ENCODE measurements at regions not wholly inside any gene's neighbourhood (a gene's known extent, or its start where the extent isn't known, plus 50 kb on each side); places are given as distances from the start of the nearest gene placed in this dataset.
A peak's percentile ranks its signal among the peaks of the same experiment; 100 is the strongest.

DNA sequence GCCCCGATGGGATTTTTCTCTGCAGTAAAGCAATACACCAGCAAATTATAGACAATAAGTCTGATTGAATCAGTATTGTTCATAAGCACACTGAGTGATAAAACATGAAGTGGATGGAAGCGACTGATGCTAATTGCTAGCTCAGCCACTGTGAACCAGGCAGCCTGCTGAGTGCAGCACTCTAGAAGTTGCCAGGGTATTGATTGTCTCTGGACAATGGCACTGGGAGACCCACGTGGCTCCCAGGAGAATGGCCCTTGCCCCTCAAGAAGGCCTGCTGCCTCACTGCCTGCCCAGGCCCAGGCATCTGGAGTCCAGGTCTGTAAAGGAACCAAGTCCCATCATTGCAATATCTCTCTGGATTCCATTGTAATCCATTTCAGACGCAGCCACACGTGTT, 80.4 kb upstream of the TCERG1L start:
- Histone ChIP-seq H3K27me3 (no peaks in the 10 kb centered on the region), H3K36me3 (ENCODE audit: low read depth, missing control alignments) (no peaks in the 10 kb centered on the region), H3K4me1 (no peaks in the 10 kb centered on the region), H3K4me3 (no peak overlapping the region), H3K27ac (no peak overlapping the region), H3K9me3 (no peaks in the 10 kb centered on the region)
- 81 to 89% methylated on average over 5 of the region's 5 CpGs for WGBS, 2 donors
- DNase-seq, result no peak
- TF ChIP-seq, protein P1, sequence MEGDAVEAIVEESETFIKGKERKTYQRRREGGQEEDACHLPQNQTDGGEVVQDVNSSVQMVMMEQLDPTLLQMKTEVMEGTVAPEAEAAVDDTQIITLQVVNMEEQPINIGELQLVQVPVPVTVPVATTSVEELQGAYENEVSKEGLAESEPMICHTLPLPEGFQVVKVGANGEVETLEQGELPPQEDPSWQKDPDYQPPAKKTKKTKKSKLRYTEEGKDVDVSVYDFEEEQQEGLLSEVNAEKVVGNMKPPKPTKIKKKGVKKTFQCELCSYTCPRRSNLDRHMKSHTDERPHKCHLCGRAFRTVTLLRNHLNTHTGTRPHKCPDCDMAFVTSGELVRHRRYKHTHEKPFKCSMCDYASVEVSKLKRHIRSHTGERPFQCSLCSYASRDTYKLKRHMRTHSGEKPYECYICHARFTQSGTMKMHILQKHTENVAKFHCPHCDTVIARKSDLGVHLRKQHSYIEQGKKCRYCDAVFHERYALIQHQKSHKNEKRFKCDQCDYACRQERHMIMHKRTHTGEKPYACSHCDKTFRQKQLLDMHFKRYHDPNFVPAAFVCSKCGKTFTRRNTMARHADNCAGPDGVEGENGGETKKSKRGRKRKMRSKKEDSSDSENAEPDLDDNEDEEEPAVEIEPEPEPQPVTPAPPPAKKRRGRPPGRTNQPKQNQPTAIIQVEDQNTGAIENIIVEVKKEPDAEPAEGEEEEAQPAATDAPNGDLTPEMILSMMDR (IDR thresholded peaks at IDR 0.05), result no peak
- intact Hi-C loops (cut with DNase I; ENCODE audit: low total_unique reads), result no loop called here

DNA sequence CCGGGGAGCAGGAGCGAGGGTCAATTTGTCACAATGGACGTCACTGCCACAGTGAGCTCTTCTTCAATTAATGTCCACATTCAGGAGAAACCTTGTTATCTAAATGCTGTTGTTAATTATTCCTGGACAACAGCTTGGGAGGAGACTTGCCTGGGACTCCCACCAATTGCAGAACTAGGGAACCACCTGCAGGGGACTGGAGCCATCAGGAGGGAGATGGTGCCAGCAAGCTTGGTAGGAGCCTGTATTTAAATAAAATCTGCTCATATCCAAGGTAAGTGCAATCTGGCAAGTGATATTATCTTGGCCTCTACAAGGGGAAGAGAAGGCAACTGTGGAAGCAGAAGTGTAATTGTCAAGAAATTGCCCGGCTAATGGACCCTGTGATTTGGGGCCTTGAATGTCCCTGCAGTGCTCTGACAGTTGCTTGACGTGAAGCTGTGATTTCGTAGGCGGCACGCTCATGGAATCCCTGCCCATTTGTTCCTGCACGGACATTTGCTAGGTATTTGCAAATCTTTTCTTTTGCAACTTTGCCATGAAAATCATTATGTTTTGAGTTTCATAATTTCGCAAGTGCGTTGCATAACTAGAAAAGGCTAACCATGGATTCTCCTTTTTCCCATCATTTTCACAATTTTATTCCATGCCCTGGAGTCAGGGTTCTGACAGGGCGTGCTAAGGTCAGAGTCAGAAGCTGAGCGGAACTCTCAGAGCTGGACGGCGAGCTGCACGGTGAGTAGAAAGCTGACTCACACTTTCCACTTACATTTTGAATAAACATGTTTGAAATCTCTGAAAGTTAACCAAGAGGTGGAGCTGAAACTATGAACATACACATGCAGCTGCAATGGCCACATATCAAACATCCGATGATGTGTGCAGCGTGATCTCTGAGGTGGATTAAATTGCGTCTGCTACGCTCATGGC, 84.9 kb upstream of the TCERG1L start:
- H3K36me3 ChIP-seq (ENCODE audit: low read depth, missing control alignments), result no peaks in the 10 kb centered on the region
- intact Hi-C loops (cut with DNase I; ENCODE audit: low total_unique reads), result no loop called here
- no peak overlapping the region for H3K27ac ChIP-seq
- DNase-seq, result no peak
- TF ChIP-seq, protein P1 (IDR thresholded peaks at IDR 0.05), result peak in 1 of 3 experiments; percentile 19
- TF ChIP-seq POLR2A (IDR thresholded peaks at IDR 0.05), result no peak
- H3K27me3 ChIP-seq, result no peaks in the 10 kb centered on the region
- no peaks in the 10 kb centered on the region for H3K9me3 ChIP-seq
- H3K4me1 ChIP-seq, result no peaks in the 10 kb centered on the region
- WGBS, 2 donors, result 57 to 75% methylated on average over 20 of the region's 20 CpGs
- H3K4me3 ChIP-seq, result no peak overlapping the region

DNA sequence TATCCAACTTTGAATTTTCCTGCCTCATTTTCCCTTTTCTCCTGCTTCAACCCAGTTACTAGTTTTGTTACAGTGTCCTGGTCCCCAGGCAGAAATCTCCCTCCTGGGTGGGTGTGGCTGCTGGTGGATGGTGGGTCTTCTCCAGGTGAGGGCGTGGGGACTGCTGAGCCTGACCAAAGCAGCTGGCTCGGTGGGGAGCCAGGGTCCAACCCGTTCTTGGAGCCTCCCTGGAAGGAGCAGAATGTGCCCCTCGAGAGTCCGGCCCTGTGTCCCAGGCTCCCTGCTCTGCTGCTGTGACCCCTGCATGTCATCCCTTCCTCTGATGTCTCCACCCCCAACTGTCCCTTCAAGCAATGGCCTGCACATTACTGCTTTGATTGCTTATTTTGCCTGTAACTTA, 86.6 kb upstream of the TCERG1L start:
- no peak for TF ChIP-seq POLR2A (IDR thresholded peaks at IDR 0.05)
- TF ChIP-seq, protein P1 (IDR thresholded peaks at IDR 0.05), result no peak
- H3K27ac ChIP-seq, result no peak overlapping the region
- DNase-seq, result no peak
- no peaks in the 10 kb centered on the region for H3K36me3 ChIP-seq (ENCODE audit: low read depth, missing control alignments)
- H3K4me3 ChIP-seq, result no peak overlapping the region
- H3K27me3 ChIP-seq, result no peaks in the 10 kb centered on the region
- WGBS, 2 donors, result 86 to 90% methylated on average over 5 of the region's 5 CpGs
- intact Hi-C loops (cut with DNase I; ENCODE audit: low total_unique reads), result no loop called here
- no peaks in the 10 kb centered on the region for H3K4me1 ChIP-seq
- no peaks in the 10 kb centered on the region for H3K9me3 ChIP-seq

DNA sequence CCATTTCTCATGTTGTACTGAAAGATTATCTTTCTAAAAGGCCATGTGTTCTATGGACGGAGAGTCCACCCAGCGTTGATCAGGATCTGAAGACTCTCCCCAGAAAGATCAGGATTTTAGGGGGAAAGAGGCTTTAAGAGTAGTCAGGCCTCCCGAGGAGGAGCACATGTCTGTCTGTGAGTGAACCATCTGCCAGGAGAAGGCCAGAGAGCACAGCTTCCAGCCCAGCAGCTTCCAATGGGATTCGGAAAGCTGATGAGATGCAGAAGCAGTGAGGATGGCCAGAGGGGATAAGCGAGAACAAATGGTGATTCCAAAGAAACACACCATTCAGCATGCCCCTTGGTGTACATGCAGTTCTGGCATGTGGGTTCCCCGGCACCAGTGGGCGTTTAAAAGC, 88.5 kb upstream of the TCERG1L start:
- H3K9me3 ChIP-seq, result no peaks in the 10 kb centered on the region
- no peak overlapping the region for H3K4me3 ChIP-seq
- no peaks in the 10 kb centered on the region for H3K36me3 ChIP-seq (ENCODE audit: low read depth, missing control alignments)
- TF ChIP-seq, protein P1 (IDR thresholded peaks at IDR 0.05), result no peak
- TF ChIP-seq POLR2A (IDR thresholded peaks at IDR 0.05), result no peak
- no peaks in the 10 kb centered on the region for H3K4me1 ChIP-seq
- H3K27me3 ChIP-seq, result no peaks in the 10 kb centered on the region
- no peak for DNase-seq
- intact Hi-C loops (cut with DNase I; ENCODE audit: low total_unique reads), result no loop called here
- 51 to 81% methylated on average over 7 of the region's 7 CpGs for WGBS, 2 donors
- H3K27ac ChIP-seq, result no peak overlapping the region

DNA sequence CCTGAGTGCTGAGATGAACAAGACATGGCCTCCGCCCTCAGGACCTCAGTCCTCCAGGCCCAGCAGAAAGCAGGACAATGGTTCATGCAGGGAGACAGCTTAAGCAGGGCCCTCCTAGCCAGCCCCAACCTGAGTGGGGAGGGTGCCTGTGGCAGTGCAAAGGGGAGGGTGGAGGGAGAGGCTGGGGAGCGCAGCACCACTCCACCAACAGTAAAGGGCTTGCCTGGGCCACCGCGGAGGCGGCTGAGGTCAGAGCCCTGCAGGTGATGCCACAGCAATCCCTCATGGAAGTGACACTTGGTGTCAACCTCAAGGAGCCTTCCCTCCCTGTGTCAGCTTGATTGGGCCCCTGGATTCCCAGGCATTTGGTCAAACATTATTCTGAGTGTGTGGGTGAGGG, 89.0 kb upstream of the TCERG1L start:
- no peaks in the 10 kb centered on the region for H3K36me3 ChIP-seq (ENCODE audit: low read depth, missing control alignments)
- no peaks in the 10 kb centered on the region for H3K9me3 ChIP-seq
- WGBS, 2 donors, result 72 to 80% methylated on average over 1 to 5 of the region's 5 CpGs
- no peaks in the 10 kb centered on the region for H3K4me1 ChIP-seq
- H3K27ac ChIP-seq, result no peak overlapping the region
- no peak for TF ChIP-seq POLR2A (IDR thresholded peaks at IDR 0.05)
- TF ChIP-seq, protein P1 (IDR thresholded peaks at IDR 0.05), result no peak
- no peak for DNase-seq
- intact Hi-C loops (cut with DNase I; ENCODE audit: low total_unique reads), result no loop called here
- H3K27me3 ChIP-seq, result no peaks in the 10 kb centered on the region
- no peak overlapping the region for H3K4me3 ChIP-seq

Data from testis (tissue), 2 donors.